ENCODE measurements at regions not wholly inside any gene's neighbourhood (a gene's known extent, or its start where the extent isn't known, plus 50 kb on each side); places are given as distances from the start of the nearest gene placed in this dataset.
"Not testable (repeated sequence)": the region's sequence is repeated elsewhere in the genome, so short reads cannot be mapped to it uniquely, and the experiment has no call there.

DNA sequence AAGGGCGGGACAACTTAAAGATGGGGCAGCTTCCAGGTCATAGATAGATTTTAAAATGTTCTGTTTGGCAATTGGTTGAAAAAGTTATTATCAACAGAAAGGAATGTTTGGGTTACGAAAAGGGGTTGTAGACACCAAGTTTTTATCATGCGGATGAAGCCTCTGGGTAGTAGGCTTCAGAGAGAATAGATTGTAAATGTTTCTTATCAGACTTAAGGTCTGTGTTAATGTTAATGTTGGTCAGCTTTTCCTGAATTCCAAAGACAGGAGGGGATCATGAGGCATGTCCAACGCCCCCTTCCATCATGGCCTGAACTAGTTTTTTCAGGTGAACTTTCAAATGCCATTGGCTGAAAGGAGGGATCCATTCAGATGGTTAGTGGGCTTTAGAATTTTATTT lies 84.2 kb upstream of the KIF5B start:
- no peak for DNase-seq

DNA sequence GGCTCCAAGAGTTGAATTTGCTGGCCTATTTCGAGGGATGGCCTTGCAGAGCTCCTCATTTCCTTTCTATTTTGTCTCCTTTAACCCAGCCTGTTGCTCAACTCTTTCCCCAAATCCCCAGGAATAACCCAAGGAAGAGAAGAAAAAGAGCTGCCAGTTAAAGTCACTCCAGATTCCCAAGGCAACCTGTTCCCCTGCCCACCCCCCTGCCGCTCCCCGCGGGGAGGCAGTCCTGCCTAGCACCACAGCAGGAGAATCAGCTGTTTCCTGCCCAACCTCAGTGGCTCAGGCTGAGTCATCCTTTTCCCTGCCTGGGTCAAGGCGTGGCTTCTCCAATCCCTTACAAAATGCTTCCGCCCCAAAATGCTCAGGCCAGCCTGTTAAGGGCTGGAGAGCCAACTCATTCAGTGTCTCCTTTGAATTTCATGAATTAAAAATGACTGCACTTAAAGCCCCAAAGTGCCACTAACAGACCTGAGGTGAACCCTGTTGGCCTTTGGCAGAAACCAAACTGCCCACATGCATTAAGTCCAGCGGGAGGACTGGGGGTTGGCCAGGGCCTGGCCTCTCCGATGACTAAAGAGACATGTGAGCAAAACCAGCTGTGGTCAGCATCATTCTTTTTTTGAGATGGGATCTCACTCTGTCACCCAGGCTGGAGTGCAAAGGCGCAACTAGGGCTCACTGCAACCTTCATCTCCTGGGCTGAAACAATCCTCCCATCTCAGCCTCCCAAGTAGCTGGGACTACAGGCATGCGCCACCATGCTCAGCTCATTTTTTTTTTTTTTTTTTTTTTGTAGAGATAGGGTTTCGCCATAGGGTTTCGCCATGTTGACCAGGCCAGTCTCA lies 83.2 kb upstream of the KIF5B start:
- peak; percentile 87 for DNase-seq

DNA sequence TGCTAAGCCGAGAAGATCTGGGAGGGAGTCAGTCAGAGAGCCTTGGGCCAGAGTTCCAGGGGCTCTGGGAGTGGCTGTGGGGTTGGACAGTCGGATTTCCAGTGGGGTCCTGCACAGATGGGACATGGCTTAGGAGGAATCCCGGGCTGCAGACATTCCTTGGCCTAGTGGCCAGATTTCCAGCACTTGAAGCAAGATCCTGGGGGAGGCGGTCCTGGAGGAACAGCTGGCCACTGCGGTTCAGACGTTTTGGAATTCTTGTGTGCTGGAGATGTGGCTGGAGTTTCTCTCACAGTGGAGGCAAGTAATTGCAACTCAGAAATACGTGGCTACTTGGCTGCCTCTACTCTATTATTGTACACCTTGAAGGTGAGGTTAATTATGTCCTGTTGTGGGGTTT lies 80.7 kb upstream of the KIF5B start:
- DNase-seq, result peak; percentile 35

DNA sequence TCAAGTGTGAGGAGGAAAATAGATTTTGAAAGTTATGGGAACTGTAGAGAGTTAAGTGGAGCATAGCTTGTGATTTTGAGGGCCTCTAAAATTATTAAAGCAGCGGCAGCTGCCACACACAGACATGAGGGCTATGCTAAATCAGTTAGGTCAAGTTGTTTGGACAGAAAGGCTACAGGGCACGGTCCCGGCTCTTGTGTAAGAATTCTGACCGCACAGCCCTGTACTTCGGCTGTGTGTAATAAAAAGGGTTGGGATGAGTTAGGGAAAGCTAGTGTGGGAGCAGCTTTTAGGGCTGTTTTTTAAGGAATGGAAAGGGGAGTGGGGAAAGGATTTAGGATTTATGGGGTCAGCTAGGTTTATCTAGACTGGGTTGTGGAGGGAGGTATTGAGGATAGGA lies 79.6 kb upstream of the KIF5B start:
- DNase-seq, result not testable (repeated sequence)

DNA sequence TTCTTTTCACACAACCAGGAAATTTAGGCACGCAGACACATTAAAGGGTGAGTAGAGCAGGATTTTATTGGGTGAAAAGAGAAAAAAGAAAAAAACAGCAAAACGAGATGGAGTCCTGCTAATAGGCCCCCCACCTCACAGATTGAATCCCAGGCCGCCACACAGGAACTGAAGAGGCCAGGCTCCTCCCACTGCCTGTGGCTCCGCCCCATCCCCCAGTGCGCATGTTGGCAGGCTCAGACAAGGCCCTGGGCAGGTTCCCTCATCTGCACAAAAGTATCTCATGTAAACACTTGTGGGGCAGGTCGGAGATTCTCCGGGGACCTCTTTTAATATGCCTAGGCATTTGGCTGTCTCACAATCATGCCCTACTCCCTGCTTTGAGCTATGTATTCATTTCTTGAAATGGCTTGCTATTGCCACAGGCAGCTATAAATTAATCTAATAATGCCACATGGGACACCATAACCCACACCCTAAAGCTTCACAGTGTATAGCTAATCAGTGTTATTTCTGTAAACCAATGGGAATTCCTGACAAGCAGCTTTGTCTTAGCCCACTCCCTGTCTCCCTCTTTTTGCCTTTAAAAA lies 76.2 kb upstream of the KIF5B start:
- no peak for DNase-seq

DNA sequence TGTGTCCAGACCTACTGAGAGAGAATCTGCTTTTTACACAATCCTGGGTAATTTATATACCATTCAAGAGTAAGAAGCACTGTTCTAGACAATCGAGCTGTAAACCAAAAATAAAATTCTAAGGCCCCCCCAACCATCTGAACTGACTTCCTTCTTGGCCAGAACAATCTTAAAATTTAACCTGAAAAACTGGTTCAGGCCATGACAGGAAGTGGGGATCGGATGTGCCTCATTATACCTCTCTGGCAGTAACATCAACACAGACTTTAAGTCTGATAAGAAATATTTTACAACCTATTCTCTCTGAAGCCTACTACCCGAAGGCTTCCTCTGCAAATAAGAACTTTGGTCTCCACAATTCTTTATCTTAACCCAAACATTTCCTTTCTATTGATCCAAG lies 75.2 kb upstream of the KIF5B start:
- DNase-seq, result no peak

DNA sequence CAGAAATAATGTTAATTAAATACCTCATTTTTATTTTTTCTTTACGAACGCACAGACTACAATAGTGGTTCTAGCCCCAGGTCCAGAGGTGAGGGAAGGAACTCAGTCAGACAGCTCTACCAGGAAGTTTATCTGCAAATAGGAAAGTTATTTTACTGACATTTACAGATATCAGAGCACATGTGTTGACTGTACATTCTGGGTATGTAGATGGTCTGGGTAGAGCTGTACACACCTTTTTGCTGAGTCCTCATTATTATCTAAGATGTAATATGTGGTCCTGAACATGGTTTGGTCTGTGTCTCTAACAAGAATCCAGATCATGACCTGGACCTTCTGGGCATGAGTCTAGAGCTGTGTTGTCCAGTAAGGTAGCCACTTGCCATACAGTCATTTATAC lies 74.6 kb upstream of the KIF5B start:
- no peak for DNase-seq

DNA sequence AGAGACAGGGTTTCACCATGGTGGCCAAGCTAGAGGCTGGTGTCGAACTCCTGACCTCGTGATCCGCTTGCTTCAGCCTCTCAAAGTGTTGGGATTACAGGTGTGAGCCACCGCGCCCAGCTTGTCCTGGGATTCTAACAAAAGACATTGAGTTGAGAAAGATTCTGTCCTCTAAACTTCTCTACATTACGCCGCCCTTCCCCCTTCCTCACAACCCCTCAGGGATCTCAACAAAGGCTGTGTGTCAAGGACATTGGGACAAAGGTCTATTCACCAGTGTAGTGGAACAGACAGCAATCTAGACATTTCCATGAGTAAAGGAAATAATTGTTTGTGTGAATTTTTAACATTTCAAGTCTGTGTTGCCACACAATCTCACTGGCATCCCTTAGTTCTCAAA lies 68.8 kb upstream of the KIF5B start:
- no peak for DNase-seq

DNA sequence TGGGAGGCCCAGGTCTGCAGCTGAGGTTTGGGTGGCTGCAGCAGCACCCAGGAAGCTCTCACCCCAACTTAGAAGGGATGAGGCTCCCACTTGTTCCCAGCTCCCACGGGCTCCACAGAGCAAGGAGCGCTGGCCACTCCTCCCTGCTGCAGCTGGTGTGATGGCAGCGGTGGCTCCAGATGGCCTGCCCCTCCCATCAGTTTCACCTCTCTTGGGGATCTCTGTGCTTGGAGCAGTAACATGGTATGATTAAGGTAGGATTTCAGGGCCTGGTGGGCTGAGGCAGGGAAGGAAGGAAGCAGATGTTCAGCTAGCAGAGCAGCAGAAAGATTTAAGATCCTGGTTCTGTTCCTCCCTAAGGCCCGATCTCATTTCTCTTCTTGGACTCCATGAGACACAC lies 66.8 kb upstream of the KIF5B start:
- no peak for DNase-seq

DNA sequence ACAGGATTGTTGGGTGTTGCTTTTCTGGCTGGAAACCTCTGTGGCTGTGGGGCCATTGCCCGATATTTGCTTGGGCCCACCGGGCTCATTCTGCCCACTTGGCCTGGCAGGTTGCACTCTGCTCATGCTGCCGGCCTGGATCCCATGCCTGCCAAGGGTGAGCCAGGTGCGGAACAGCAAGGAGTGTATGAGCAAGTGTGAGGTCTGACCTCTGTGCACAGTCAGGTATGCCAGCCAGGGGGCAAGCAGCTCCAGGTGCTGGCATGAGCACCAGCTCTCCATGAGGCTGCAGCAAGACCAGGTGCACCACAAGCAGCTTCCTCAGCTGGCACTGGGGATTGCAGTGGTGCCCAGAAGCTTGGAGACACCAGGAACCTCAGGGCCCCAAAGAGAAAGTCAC lies 65.4 kb upstream of the KIF5B start:
- no peak for DNase-seq

DNA sequence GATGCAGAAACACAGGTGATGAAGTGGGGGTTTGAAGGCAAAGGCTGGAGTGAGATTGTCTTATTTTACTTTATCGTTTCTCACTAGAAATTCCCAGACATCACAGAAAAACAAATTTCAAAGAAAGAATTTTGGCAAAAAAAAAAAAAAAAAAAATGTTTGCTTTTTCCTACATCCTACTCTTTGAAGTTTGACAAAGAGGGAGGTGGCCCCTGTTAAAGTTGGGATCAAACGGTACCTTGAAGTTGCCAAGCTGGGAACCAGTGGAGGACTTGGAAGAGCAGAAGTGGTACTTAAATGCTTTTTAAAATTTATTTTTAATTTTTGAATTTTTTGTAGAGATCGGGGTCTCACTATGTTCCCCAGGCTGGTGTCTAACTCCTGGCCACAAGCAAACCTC lies 63.9 kb upstream of the KIF5B start:
- DNase-seq, result no peak

DNA sequence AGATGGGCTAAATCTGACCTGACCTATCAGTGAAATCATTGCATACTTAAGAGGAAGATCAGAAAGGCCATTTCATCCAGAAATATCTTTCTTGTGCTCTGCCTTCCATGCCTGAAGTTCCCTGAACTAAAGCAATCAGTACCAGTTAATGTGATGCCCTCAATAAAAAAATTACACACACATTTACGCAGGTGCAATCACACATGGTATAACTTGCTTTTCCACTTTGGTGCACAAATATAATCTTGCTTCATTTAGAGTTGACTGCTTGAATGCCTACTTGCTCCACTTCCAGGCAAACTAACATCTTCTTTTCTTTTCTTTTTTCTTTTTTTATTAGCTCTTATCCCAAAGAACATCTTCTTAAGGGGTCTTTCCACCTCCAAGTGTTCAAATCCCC lies 58.3 kb upstream of the KIF5B start:
- no peak for DNase-seq

DNA sequence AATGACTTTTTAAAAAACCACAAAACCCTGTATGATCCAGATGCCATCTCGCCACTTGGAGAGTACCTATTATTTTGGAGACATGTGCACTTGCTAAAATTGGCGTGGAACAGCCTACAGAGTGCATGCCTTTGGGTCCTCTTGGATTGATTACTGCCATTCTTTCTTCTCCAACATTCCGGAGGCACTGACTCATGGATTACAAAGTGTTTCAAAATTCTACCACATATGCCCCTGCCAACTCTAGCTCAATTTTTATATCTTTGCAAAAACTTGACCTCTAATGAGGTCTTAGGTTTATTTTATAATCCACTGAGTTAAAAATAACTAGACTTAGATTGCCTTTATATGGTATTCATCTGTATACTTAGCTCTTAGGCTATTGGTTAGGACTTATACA lies 55.8 kb upstream of the KIF5B start:
- DNase-seq, result peak; percentile 78

DNA sequence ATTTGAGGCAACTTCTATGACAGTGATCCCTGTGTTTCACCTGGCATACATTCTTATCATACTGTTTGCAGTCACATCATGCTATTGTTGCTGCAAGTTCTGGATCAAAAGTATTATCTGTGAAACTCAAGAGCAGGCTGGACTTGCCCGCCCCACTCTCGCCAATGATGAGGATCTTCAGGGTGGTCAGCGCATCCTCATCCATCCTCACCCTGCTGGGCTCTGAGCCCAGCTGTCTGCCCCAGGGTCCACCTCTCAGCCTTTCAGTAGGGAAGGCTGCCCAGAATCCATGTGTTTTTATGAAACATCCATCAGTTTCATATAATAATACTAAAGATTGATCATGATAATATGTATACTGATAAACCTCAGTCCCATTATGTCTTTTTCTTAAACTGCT lies 55.4 kb upstream of the KIF5B start:
- DNase-seq, result no peak

DNA sequence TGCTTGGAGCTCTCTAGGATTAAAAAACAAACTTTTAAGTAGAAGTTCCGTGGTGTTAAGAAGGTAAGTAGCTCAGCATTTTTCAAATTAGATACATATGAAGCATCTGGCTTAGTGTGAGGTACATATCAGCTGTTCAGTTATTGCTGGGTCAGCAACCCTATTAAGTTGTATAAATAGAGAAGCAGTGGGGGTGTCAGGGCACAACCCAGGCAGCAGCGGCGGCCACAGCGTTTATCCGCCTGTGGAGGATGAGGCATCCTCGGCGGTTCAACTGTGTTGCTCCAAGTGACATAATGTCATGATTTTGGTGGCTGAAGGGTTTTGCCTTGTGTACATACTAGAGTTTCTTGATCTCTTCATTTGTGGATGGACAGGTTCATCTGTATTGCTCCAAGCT lies 54.6 kb upstream of the KIF5B start:
- no peak for DNase-seq

DNA sequence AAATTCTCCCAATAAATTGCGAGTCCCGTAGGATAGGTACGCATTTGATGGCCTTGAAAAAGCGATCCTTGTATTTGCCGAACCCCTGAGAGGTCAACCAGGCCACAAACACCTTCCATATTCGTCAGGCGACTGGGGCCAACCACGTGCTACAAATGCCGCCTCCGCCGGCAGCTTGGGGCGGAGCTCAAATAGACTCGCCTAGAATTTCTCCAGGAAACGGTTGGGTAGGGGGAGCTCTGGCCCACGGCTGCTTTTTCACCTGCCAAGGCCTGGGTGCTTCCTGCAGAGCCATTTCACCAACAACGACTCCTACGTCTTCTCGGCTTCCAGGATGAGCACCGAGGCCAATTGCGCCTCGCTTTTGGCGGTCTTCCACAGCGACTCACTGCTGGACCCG lies 53.4 kb upstream of the KIF5B start:
- no peak for DNase-seq

All from fibroblast of skin of abdomen (primary cell).